ENCODE measurements at regions not wholly inside any gene's neighbourhood (a gene's known extent, or its start where the extent isn't known, plus 50 kb on each side); places are given as distances from the start of the nearest gene placed in this dataset.
A peak's percentile ranks its signal among the peaks of the same experiment; 100 is the strongest.
"Not testable (repeated sequence)": the region's sequence is repeated elsewhere in the genome, so short reads cannot be mapped to it uniquely, and the experiment has no call there.

DNA sequence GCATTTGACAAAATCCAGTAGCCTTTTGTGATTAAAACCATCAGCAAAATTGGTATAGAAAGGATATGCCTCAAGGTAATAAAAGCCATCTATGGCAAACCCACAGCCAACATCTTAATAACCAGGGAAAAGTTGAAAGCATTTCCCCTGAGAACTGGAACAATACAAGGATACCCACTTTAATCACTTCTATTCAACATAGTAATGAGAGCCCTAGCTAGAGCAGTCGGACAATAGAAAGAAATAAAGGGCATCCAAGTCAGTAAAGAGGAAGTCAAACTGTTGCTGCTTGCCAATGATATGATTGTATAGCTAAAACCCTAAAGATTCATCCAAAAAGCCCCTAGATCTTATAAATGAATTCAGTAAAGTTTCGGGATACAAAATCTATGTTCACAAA is 1510.3 kb downstream of the PCDH9 start:
- Histone ChIP-seq H3K4me1 (no peaks in the 10 kb centered on the region), H3K9me3 (no peaks in the 10 kb centered on the region), H3K27me3 (peaks cover 0 to 3% (median 0%) of the 10 kb centered on the region in 4 donors), H3K4me3 (no peak overlapping the region), H3K36me3 (no peaks in the 10 kb centered on the region), H3K27ac (no peak overlapping the region)
- ATAC-seq (no peak), FAIRE-seq (no peak), DNase-seq (no peak)
- no peak for TF ChIP-seq CTCF (IDR thresholded peaks at IDR 0.05)
- 59 to 72% methylated on average over 2 of the region's 2 CpGs for WGBS, 2 donors
- intact Hi-C loops (cut with DNase I): no loop called here

DNA sequence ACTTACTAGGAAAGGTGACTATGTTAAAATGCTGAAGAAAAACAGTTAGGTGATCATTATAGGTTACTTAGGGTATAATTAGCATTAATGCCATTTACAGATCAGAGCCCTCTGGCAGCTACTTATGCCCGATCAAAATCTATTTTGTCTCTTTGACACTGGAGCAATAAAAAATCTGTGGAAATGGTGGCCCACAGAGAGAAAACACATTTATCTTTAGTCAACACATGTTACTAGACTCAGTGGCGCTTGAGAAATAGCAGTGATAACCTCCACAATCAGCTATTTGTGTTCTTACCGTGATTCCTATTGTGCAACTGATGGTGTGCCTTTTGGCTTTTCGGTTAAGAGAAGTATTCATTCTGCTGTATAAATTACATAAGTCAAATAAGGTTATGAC is 1519.6 kb downstream of the PCDH9 start:
- 15 to 22% methylated on average over 4 of the region's 4 CpGs for WGBS, 2 donors
- no peak for DNase-seq
- Histone ChIP-seq H3K4me3 (no peak overlapping the region), H3K9me3 (no peaks in the 10 kb centered on the region), H3K27ac (no peak overlapping the region), H3K36me3 (no peaks in the 10 kb centered on the region), H3K27me3 (no peaks in the 10 kb centered on the region), H3K4me1 (no peaks in the 10 kb centered on the region)
- intact Hi-C loops (cut with DNase I): no loop called here
- no peak for TF ChIP-seq CTCF (IDR thresholded peaks at IDR 0.05)
- no peak for ATAC-seq
- FAIRE-seq: no peak

DNA sequence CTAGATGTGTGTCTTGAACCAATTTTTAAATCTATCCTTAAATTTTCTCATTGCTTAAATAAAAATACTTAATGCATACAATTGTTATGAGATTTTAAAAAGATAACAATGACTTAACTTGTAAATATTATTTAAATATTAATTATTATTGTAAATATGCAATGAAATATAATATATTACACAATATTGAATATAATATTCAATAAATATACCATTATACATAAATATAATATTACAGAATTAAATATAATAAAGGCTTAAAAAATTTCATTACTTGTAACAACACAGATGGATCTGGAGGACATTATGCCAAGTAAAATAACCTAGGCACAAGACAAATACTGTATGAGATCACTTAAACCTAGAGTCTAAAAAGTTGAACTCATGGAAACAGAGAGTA is 1532.3 kb downstream of the PCDH9 start:
- intact Hi-C loops (cut with DNase I): no loop called here
- FAIRE-seq (peak; percentile 39), ATAC-seq (no peak), DNase-seq (no peak)
- Histone ChIP-seq H3K9me3 (no peaks in the 10 kb centered on the region), H3K36me3 (no peaks in the 10 kb centered on the region), H3K27me3 (no peaks in the 10 kb centered on the region), H3K4me3 (no peak overlapping the region), H3K27ac (no peak overlapping the region), H3K4me1 (no peaks in the 10 kb centered on the region)
- no peak for TF ChIP-seq CTCF (IDR thresholded peaks at IDR 0.05)

DNA sequence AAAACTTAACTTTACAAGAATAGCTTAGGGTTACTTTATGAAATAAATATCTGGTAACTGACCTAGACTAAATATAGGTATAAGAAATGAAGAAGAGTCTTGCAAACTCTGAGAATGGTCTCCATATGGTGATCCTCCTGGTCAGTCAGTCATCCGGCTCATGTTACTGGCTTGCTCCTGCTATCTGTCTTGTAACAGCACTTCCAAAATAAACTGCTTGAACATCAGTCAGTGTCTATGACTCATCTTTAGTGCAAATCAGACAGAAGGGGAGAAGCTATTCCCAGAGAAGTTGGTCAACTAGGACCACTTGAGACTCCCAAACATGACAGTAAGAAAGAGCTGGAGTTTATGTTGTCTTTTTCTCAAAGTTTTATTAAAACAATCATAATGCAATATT is 1550.9 kb downstream of the PCDH9 start:
- no peaks in the 10 kb centered on the region for H3K36me3 ChIP-seq
- FAIRE-seq: no peak
- ATAC-seq: no peak

DNA sequence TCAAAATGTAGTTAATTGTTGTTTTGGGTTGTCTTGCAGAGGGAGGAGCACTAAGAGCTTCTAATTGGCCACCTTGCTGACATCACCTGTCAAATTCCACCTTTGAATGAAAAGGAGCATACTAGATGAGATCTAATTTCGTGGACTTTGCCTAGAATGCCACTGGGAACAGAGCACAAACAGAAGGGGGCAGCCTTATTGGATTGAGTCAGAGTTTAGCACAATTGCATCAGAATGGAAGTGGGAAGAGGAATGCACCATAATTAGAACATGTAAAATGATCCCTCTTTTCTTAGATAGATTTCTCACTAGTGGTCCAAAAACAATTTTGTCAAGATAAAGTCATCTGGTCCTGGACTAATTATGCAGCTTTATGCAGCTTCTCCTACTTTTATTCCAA is 1552.2 kb downstream of the PCDH9 start:
- 22 to 29% methylated on average over 1 of the region's 1 CpG for WGBS, 2 donors
- Histone ChIP-seq H3K36me3 (no peaks in the 10 kb centered on the region), H3K27ac (no peak overlapping the region), H3K27me3 (no peaks in the 10 kb centered on the region), H3K9me3 (no peaks in the 10 kb centered on the region), H3K4me3 (no peak overlapping the region), H3K4me1 (no peaks in the 10 kb centered on the region)
- DNase-seq (no peak), FAIRE-seq (no peak), ATAC-seq (no peak)
- no peak for TF ChIP-seq CTCF (IDR thresholded peaks at IDR 0.05)
- intact Hi-C loops (cut with DNase I): no loop called here

More for the DNA sequence above, 1550.9 kb downstream of the PCDH9 start:
- intact Hi-C loops (cut with DNase I): no loop called here
- no peaks in the 10 kb centered on the region for H3K27me3 ChIP-seq
- no peak for DNase-seq
- H3K27ac ChIP-seq: no peak overlapping the region
- H3K4me1 ChIP-seq: no peaks in the 10 kb centered on the region
- 91 to 100% methylated on average over 1 of the region's 1 CpG for WGBS, 2 donors
- H3K4me3 ChIP-seq: no peak overlapping the region
- no peak for TF ChIP-seq CTCF (IDR thresholded peaks at IDR 0.05)
- no peaks in the 10 kb centered on the region for H3K9me3 ChIP-seq

GRCh38 chr13:65675383-65675782 is 1554.8 kb downstream of the PCDH9 start:
- FAIRE-seq; H3K36me3 ChIP-seq; H3K27me3 ChIP-seq; H3K9me3 ChIP-seq; H3K4me3 ChIP-seq; H3K27ac ChIP-seq; H3K4me1 ChIP-seq; ATAC-seq; intact Hi-C loops (cut with DNase I): not testable (repeated sequence)
- 52 to 61% methylated on average over 5 of the region's 5 CpGs for WGBS, 2 donors
- DNase-seq: peak in 1 of 6 donors; percentile 24

All from pancreas (tissue), 10 donors.